H9 (cell line): ENCODE measurements at regions not wholly inside any gene's neighbourhood (a gene's known extent, or its start where the extent isn't known, plus 50 kb on each side); places are given as distances from the start of the nearest gene placed in this dataset.
A peak's percentile ranks its signal among the peaks of the same experiment; 100 is the strongest.

Experiments
- DNase-seq: peaks from one replicate; pipeline ENCODE4 v3.0.0-alpha.2; 2017
- H2AFZ ChIP-seq: one replicate; pipeline ENCODE4 v1.6.1; 2013; ENCODE audit warnings: mild to moderate bottlenecking, low read length, control low read depth, moderate library complexity
- H2AK5ac ChIP-seq: 2 replicates; pipeline ENCODE4 v1.6.1; 2013; ENCODE audit warnings: low read length, control low read depth, mixed read lengths; ENCODE audit not compliant: insufficient read length
- H2BK120ac ChIP-seq: one replicate; pipeline ENCODE4 v1.6.1; 2013; ENCODE audit warnings: low read depth, mild to moderate bottlenecking, low read length, control low read depth, inconsistent platforms; ENCODE audit not compliant: poor library complexity, severe bottlenecking
- H2BK12ac ChIP-seq: 2 replicates; pipeline ENCODE4 v1.6.1; 2013; ENCODE audit warnings: low read length, control low read depth, mixed read lengths, low read depth; ENCODE audit not compliant: insufficient read length
- H2BK15ac ChIP-seq: 2 replicates; pipeline ENCODE4 v1.6.1; 2013; ENCODE audit warnings: low read depth, low read length, control low read depth
- H2BK20ac ChIP-seq: one replicate; pipeline ENCODE4 v1.6.1; 2013; ENCODE audit warnings: low read depth, mild to moderate bottlenecking, low read length, control low read depth, inconsistent platforms; ENCODE audit not compliant: poor library complexity, severe bottlenecking
- H2BK5ac ChIP-seq: 2 replicates; pipeline ENCODE4 v1.6.1; 2013; ENCODE audit warnings: low read length, control low read depth, mixed read lengths; ENCODE audit not compliant: insufficient read length
- H3K14ac ChIP-seq: 2 replicates; pipeline ENCODE4 v1.6.1; 2013; ENCODE audit warnings: low read length, control low read depth; ENCODE audit not compliant: insufficient read depth
- H3K18ac ChIP-seq: 2 replicates; pipeline ENCODE4 v1.6.1; 2013; ENCODE audit warnings: low read depth, mild to moderate bottlenecking, mixed read lengths, low read length, control low read depth; ENCODE audit not compliant: insufficient read length
- H3K23ac ChIP-seq: 2 replicates; pipeline ENCODE4 v1.6.1; 2013; ENCODE audit warnings: low read length, control low read depth, mixed read lengths, low read depth; ENCODE audit not compliant: insufficient read length
- H3K23me2 ChIP-seq: 2 replicates; pipeline ENCODE4 v1.6.1; 2013; ENCODE audit warnings: low read depth, mild to moderate bottlenecking, mixed read lengths, low read length, control low read depth; ENCODE audit not compliant: insufficient read length, poor library complexity, severe bottlenecking
- H3K27ac ChIP-seq: 2 replicates; pipeline ENCODE4 v1.5.1; 2013; ENCODE audit warnings: low read length, control low read depth, mixed read lengths, low read depth; ENCODE audit not compliant: insufficient read length
- H3K27me3 ChIP-seq: 2 replicates; pipeline ENCODE4 v1.6.1; 2013; ENCODE audit warnings: low read length, control low read depth, inconsistent platforms; ENCODE audit not compliant: insufficient read depth
- H3K4ac ChIP-seq: 2 replicates; pipeline ENCODE4 v1.6.1; 2013; ENCODE audit warnings: low read depth, mild to moderate bottlenecking, control low read depth, inconsistent platforms, low read length, moderate library complexity
- H3K4me1 ChIP-seq: 2 replicates; pipeline ENCODE4 v1.6.1; 2013; ENCODE audit warnings: low read length, control low read depth, inconsistent platforms; ENCODE audit not compliant: insufficient read depth
- H3K4me2 ChIP-seq: 2 replicates; pipeline ENCODE4 v1.6.1; 2013; ENCODE audit warnings: low read length, control low read depth, mixed read lengths; ENCODE audit not compliant: insufficient read length, insufficient read depth
- H3K56ac ChIP-seq: 2 replicates; pipeline ENCODE4 v1.6.1; 2013; ENCODE audit warnings: low read depth, mild to moderate bottlenecking, mixed read lengths, low read length, control low read depth; ENCODE audit not compliant: insufficient read length
- H3K79me1 ChIP-seq: 2 replicates; pipeline ENCODE4 v1.6.1; 2013; ENCODE audit warnings: low read depth, mild to moderate bottlenecking, moderate library complexity, low read length, control low read depth, inconsistent platforms; ENCODE audit not compliant: insufficient read depth, poor library complexity, severe bottlenecking
- H3K79me2 ChIP-seq: 2 replicates; pipeline ENCODE4 v1.6.1; 2013; ENCODE audit warnings: low read length, control low read depth, inconsistent platforms; ENCODE audit not compliant: insufficient read depth
- H3K9ac ChIP-seq: 2 replicates; pipeline ENCODE4 v1.6.1; 2013; ENCODE audit warnings: low read length, control low read depth, mixed read lengths; ENCODE audit not compliant: insufficient read length; ENCODE audit errors: extremely low read depth
- H3K9me3 ChIP-seq: one replicate; pipeline ENCODE4 v1.6.1; 2013; ENCODE audit warnings: low read depth, low read length, inconsistent platforms; ENCODE audit not compliant: control insufficient read depth
- H3T11ph ChIP-seq: one replicate; pipeline ENCODE4 v1.6.1; 2013; ENCODE audit warnings: mild to moderate bottlenecking, low read length, control low read depth, inconsistent platforms
- H4K20me1 ChIP-seq: one replicate; pipeline ENCODE4 v1.6.1; 2013; ENCODE audit not compliant: control insufficient read depth, insufficient read length, insufficient read depth
- H4K5ac ChIP-seq: 2 replicates; pipeline ENCODE4 v1.6.1; 2013; ENCODE audit warnings: low read depth, mild to moderate bottlenecking, mixed read lengths, low read length, control low read depth; ENCODE audit not compliant: insufficient read length
- H4K8ac ChIP-seq: replicated peaks from 2 replicates; pipeline ENCODE4 v1.6.1; 2013; ENCODE audit warnings: low read length, control low read depth, mixed read lengths, low read depth; ENCODE audit not compliant: insufficient read length
- H4K91ac ChIP-seq: 2 replicates; pipeline ENCODE4 v1.6.1; 2013; ENCODE audit warnings: low read depth, mild to moderate bottlenecking, moderate library complexity, mixed read lengths, low read length, control low read depth; ENCODE audit not compliant: insufficient read length
- H3K27ac Mint-ChIP-seq, 3 experiments: 2 replicates in 2 of 3; 3 replicates in 1 of 3; pipeline ENCODE4 v1.8.0; 2020 to 2021; ENCODE audit warnings: mixed read lengths in 3 of 3, mild to moderate bottlenecking in 1 of 3, moderate library complexity in 1 of 3
- H3K27me3 Mint-ChIP-seq: 2 replicates; pipeline ENCODE4 v1.8.0; 2021; ENCODE audit warnings: low read depth, mild to moderate bottlenecking, moderate library complexity, mixed read lengths
- H3K36me3 Mint-ChIP-seq, 3 experiments: 2 replicates in 2 of 3; 3 replicates in 1 of 3; pipeline ENCODE4 v1.8.0; 2020 to 2021; ENCODE audit warnings: low read depth in 3 of 3, mixed read lengths in 3 of 3; ENCODE audit not compliant: insufficient read depth in 1 of 3
- H3K4me1 Mint-ChIP-seq, 2 experiments: 2 replicates each; pipeline ENCODE4 v1.8.0; 2020; ENCODE audit warnings: mixed read lengths in 2 of 2
- H3K4me3 Mint-ChIP-seq, 2 experiments: 2 replicates in 1 of 2; 3 replicates in 1 of 2; pipeline ENCODE4 v1.8.0; 2020 to 2021; ENCODE audit warnings: mild to moderate bottlenecking in 2 of 2, mixed read lengths in 2 of 2, moderate library complexity in 1 of 2
- H3K9me3 Mint-ChIP-seq, 2 experiments: 2 replicates in 1 of 2; 3 replicates in 1 of 2; pipeline ENCODE4 v1.8.0; 2020; ENCODE audit warnings: mild to moderate bottlenecking in 2 of 2, mixed read lengths in 2 of 2, moderate library complexity in 1 of 2
- WGBS: extraction: QIAGEN DNeasy Blood & Tissue Kit; methylation state at CpG from one replicate; pipeline ENCODE4 v1.1.7; 2013; ENCODE audit warnings: missing lambda C conversion rate, low lambda C conversion rate, mixed read lengths; ENCODE audit not compliant: insufficient read length; ENCODE audit errors: extremely low coverage; 5-methylcytosine and 5-hydroxymethylcytosine counted together
- TF ChIP-seq, protein P1 (sequence below): fragments of 200-600 bp; sonication (generic); conservative IDR thresholded peaks from 3 replicates; pipeline ENCODE4 v1.8.0; 2021; ENCODE audit warnings: antibody characterized with exemption, mild to moderate bottlenecking

GRCh38 chr5:92401492-92401891 lies 1018.4 kb upstream of the ARRDC3 start:
- H3K36me3 Mint-ChIP-seq = no peaks in the 10 kb centered on the region
- H3K14ac ChIP-seq = no peak overlapping the region
- no peak overlapping the region for H3K27ac ChIP-seq
- H4K8ac ChIP-seq = no peak overlapping the region
- H3K79me1 ChIP-seq = no peaks in the 10 kb centered on the region
- H3K9me3 ChIP-seq = no peaks in the 10 kb centered on the region
- no peak overlapping the region for H4K5ac ChIP-seq
- no peaks in the 10 kb centered on the region for H3K27me3 Mint-ChIP-seq
- no peaks in the 10 kb centered on the region for H4K20me1 ChIP-seq
- H3K4me2 ChIP-seq = no peak overlapping the region
- peak overlapping the region in 1 of 3 experiments; percentile 35; a peak in 1 of 7 replicates for H3K27ac Mint-ChIP-seq
- H2BK15ac ChIP-seq = no peak overlapping the region
- H3K4ac ChIP-seq = no peak overlapping the region
- no peak overlapping the region for H3K18ac ChIP-seq
- H3K4me1 Mint-ChIP-seq = 0 out of 4 replicates have a peak, but pooled peaks cover 0 to 3% of the 10 kb centered on the region in 2 experiments
- no peak overlapping the region for H2AFZ ChIP-seq
- H2BK120ac ChIP-seq = no peak overlapping the region
- H2AK5ac ChIP-seq = no peak overlapping the region
- H2BK20ac ChIP-seq = no peak overlapping the region
- H3K23me2 ChIP-seq = no peaks in the 10 kb centered on the region
- H3K9ac ChIP-seq = no peak overlapping the region
- TF ChIP-seq, protein P1, sequence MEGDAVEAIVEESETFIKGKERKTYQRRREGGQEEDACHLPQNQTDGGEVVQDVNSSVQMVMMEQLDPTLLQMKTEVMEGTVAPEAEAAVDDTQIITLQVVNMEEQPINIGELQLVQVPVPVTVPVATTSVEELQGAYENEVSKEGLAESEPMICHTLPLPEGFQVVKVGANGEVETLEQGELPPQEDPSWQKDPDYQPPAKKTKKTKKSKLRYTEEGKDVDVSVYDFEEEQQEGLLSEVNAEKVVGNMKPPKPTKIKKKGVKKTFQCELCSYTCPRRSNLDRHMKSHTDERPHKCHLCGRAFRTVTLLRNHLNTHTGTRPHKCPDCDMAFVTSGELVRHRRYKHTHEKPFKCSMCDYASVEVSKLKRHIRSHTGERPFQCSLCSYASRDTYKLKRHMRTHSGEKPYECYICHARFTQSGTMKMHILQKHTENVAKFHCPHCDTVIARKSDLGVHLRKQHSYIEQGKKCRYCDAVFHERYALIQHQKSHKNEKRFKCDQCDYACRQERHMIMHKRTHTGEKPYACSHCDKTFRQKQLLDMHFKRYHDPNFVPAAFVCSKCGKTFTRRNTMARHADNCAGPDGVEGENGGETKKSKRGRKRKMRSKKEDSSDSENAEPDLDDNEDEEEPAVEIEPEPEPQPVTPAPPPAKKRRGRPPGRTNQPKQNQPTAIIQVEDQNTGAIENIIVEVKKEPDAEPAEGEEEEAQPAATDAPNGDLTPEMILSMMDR = no peak; the same call in 2 of the 3 replicates
- peak; percentile 35 for DNase-seq
- H3K4me1 ChIP-seq = no peaks in the 10 kb centered on the region
- no peak overlapping the region for H2BK5ac ChIP-seq
- H2BK12ac ChIP-seq = no peak overlapping the region
- H3K4me3 Mint-ChIP-seq = no peak overlapping the region
- no peaks in the 10 kb centered on the region for H3K27me3 ChIP-seq
- no peak overlapping the region for H4K91ac ChIP-seq
- H3T11ph ChIP-seq = no peak overlapping the region
- no CpG with 5 or more reads among the region's 5 CpGs for WGBS
- no peaks in the 10 kb centered on the region for H3K9me3 Mint-ChIP-seq
- H3K56ac ChIP-seq = no peak overlapping the region
- H3K23ac ChIP-seq = no peak overlapping the region
- H3K79me2 ChIP-seq = no peaks in the 10 kb centered on the region
